ENCODE measurements at regions not wholly inside any gene's neighbourhood (a gene's known extent, or its start where the extent isn't known, plus 50 kb on each side); places are given as distances from the start of the nearest gene placed in this dataset.

- H3K4me3 Mint-ChIP-seq: no peak overlapping the region
- no peaks in the 10 kb centered on the region for H3K9me3 Mint-ChIP-seq
- Histone ChIP-seq H3K36me3 (ENCODE audit: insufficient read depth) (no peaks in the 10 kb centered on the region), H3K4me2 (no peak overlapping the region), H4K20me1 (replicated peaks; ENCODE audit: insufficient read depth) (no peaks in the 10 kb centered on the region), H3K4me1 (ENCODE audit: insufficient read depth) (no peaks in the 10 kb centered on the region), H3F3A (replicated peaks; ENCODE audit: low read depth) (no peaks in the 10 kb centered on the region), H2AFZ (no peak overlapping the region), H3K9me2 (ENCODE audit: insufficient read depth) (no peaks in the 10 kb centered on the region), H3K4me3 (no peak overlapping the region), H3K27me3 (ENCODE audit: insufficient read depth) (no peaks in the 10 kb centered on the region), H3K27ac (ENCODE audit: low read depth) (no peak overlapping the region), H3K79me2 (replicated peaks; ENCODE audit: insufficient read depth) (no peaks in the 10 kb centered on the region)
- TF ChIP-seq EZH2 (IDR thresholded peaks at IDR 0.05; ENCODE audit: low read depth, unreplicated experiment): no peak
- TF ChIP-seq ZNF331 (CRISPR knock-in tag; IDR thresholded peaks at IDR 0.05; ENCODE audit: low read depth): no peak
- no peak for TF ChIP-seq POLR2AphosphoS5 (IDR thresholded peaks at IDR 0.05; ENCODE audit: low read depth)
- no peak overlapping the region for H3K27ac Mint-ChIP-seq
- peaks cover 10% of the 10 kb centered on the region for H3K27me3 Mint-ChIP-seq (ENCODE audit: insufficient read depth, low read depth, poor library complexity)
- ATAC-seq (peak; percentile 36), DNase-seq (ENCODE audit: low spot score) (no peak)
- H3K36me3 Mint-ChIP-seq (ENCODE audit: low read depth): no peaks in the 10 kb centered on the region
- H3K4me1 Mint-ChIP-seq: peaks cover 5% of the 10 kb centered on the region; the same call in 2 of the 3 replicates
These were observed 172.8 kb upstream of the PMEPA1 start for GRCh38 chr20:57882451-57883161.

GRCh38 chr20:57881466-57882385, 171.9 kb upstream of the PMEPA1 start:
- H3K4me1 ChIP-seq (ENCODE audit: insufficient read depth): no peaks in the 10 kb centered on the region
- H3K36me3 ChIP-seq (ENCODE audit: insufficient read depth): no peaks in the 10 kb centered on the region
- TF ChIP-seq CTCF (conservative IDR thresholded peaks at IDR 0.05; ENCODE audit: low read depth in 2 of 2) (peak in 1 of 2 experiments; percentile 35; a peak in 2 of 4 replicates), POLR2AphosphoS5 (IDR thresholded peaks at IDR 0.05; ENCODE audit: low read depth) (no peak)
- H3K79me2 ChIP-seq (replicated peaks; ENCODE audit: insufficient read depth): no peaks in the 10 kb centered on the region
- H2AFZ ChIP-seq: no peak overlapping the region
- H3K4me2 ChIP-seq: no peak overlapping the region
- no peaks in the 10 kb centered on the region for H3K9me3 Mint-ChIP-seq
- H3K27me3 ChIP-seq (ENCODE audit: insufficient read depth): no peaks in the 10 kb centered on the region
- H3K36me3 Mint-ChIP-seq (ENCODE audit: low read depth): no peaks in the 10 kb centered on the region
- no peaks in the 10 kb centered on the region for H3F3A ChIP-seq (replicated peaks; ENCODE audit: low read depth)
- no peak overlapping the region for H3K27ac ChIP-seq (ENCODE audit: low read depth)
- H3K4me3 Mint-ChIP-seq: no peak overlapping the region
- DNase-seq (ENCODE audit: low spot score) (no peak), ATAC-seq (no peak)
- no peaks in the 10 kb centered on the region for H4K20me1 ChIP-seq (replicated peaks; ENCODE audit: insufficient read depth)
- no peak overlapping the region for H3K4me3 ChIP-seq
- H3K4me1 Mint-ChIP-seq: peaks cover 14% of the 10 kb centered on the region
- no peaks in the 10 kb centered on the region for H3K9me2 ChIP-seq (ENCODE audit: insufficient read depth)
- H3K27ac Mint-ChIP-seq: no peak overlapping the region
- H3K27me3 Mint-ChIP-seq (ENCODE audit: insufficient read depth, low read depth, poor library complexity): peaks cover 16% of the 10 kb centered on the region

GRCh38 chr20:57880571-57880892, 170.7 kb upstream of the PMEPA1 start:
- H3K79me2 ChIP-seq (replicated peaks; ENCODE audit: insufficient read depth): no peaks in the 10 kb centered on the region
- Mint-ChIP-seq H3K4me3 (no peak overlapping the region), H3K36me3 (ENCODE audit: low read depth) (no peaks in the 10 kb centered on the region), H3K27ac (no peak overlapping the region), H3K27me3 (ENCODE audit: insufficient read depth, low read depth, poor library complexity) (peaks cover 16% of the 10 kb centered on the region), H3K4me1 (peaks cover 14% of the 10 kb centered on the region), H3K9me3 (no peaks in the 10 kb centered on the region)
- H3K27ac ChIP-seq (ENCODE audit: low read depth): no peak overlapping the region
- no peaks in the 10 kb centered on the region for H3K9me2 ChIP-seq (ENCODE audit: insufficient read depth)
- no peaks in the 10 kb centered on the region for H4K20me1 ChIP-seq (replicated peaks; ENCODE audit: insufficient read depth)
- no peaks in the 10 kb centered on the region for H3F3A ChIP-seq (replicated peaks; ENCODE audit: low read depth)
- H3K36me3 ChIP-seq (ENCODE audit: insufficient read depth): no peaks in the 10 kb centered on the region
- ATAC-seq (no peak), DNase-seq (ENCODE audit: low spot score) (no peak)
- H3K4me1 ChIP-seq (ENCODE audit: insufficient read depth): no peaks in the 10 kb centered on the region
- TF ChIP-seq CTCF (conservative IDR thresholded peaks at IDR 0.05; ENCODE audit: low read depth in 2 of 2) (no peak), ZNF331 (CRISPR knock-in tag; IDR thresholded peaks at IDR 0.05; ENCODE audit: low read depth) (no peak)
- peak overlapping the region; percentile 56; the same call in 1 of the 2 replicates for H2AFZ ChIP-seq
- H3K4me2 ChIP-seq: no peak overlapping the region
- no peaks in the 10 kb centered on the region for H3K27me3 ChIP-seq (ENCODE audit: insufficient read depth)
- H3K4me3 ChIP-seq: no peak overlapping the region
